ENCODE measurements at regions not wholly inside any gene's neighbourhood (a gene's known extent, or its start where the extent isn't known, plus 50 kb on each side); places are given as distances from the start of the nearest gene placed in this dataset.

- DNase-seq, result no peak
- Histone ChIP-seq H3K27me3 (no peaks in the 10 kb centered on the region), H3K4me1 (no peaks in the 10 kb centered on the region; the same call in 1 of the 2 replicates), H3K9me3 (no peaks in the 10 kb centered on the region), H3K4me3 (ENCODE audit: low read depth, low read length) (no peak overlapping the region), H3K36me3 (no peaks in the 10 kb centered on the region)
- no peak for TF ChIP-seq CTCF (IDR thresholded peaks at IDR 0.05; ENCODE audit: low read depth, low read length)
These were observed 354.1 kb upstream of the C1orf87 start for GRCh38 chr1:60427701-60428100.

GRCh38 chr1:60427194-60427593 lies 353.6 kb upstream of the C1orf87 start:
- no peaks in the 10 kb centered on the region for H3K9me3 ChIP-seq
- no peaks in the 10 kb centered on the region; the same call in 1 of the 2 replicates for H3K4me1 ChIP-seq
- no peak for TF ChIP-seq CTCF (IDR thresholded peaks at IDR 0.05; ENCODE audit: low read depth, low read length)
- no peaks in the 10 kb centered on the region for H3K27me3 ChIP-seq
- no peaks in the 10 kb centered on the region for H3K36me3 ChIP-seq
- H3K4me3 ChIP-seq (ENCODE audit: low read depth, low read length), result no peak overlapping the region
- no peak for DNase-seq

GRCh38 chr1:60425528-60425927 lies 352.0 kb upstream of the C1orf87 start:
- H3K4me1 ChIP-seq, result no peaks in the 10 kb centered on the region; the same call in 1 of the 2 replicates
- H3K27me3 ChIP-seq, result no peaks in the 10 kb centered on the region
- peak; percentile 58 for TF ChIP-seq CTCF (IDR thresholded peaks at IDR 0.05; ENCODE audit: low read depth, low read length)
- H3K4me3 ChIP-seq (ENCODE audit: low read depth, low read length), result no peak overlapping the region
- no peaks in the 10 kb centered on the region for H3K9me3 ChIP-seq
- no peak for DNase-seq
- no peaks in the 10 kb centered on the region for H3K36me3 ChIP-seq

GRCh38 chr1:60423146-60423780 lies 349.7 kb upstream of the C1orf87 start:
- Histone ChIP-seq H3K36me3 (no peaks in the 10 kb centered on the region), H3K27me3 (no peaks in the 10 kb centered on the region), H3K4me3 (ENCODE audit: low read depth, low read length) (no peak overlapping the region), H3K4me1 (no peaks in the 10 kb centered on the region; the same call in 1 of the 2 replicates), H3K9me3 (no peaks in the 10 kb centered on the region)
- no peak for DNase-seq
- no peak for TF ChIP-seq CTCF (IDR thresholded peaks at IDR 0.05; ENCODE audit: low read depth, low read length)

GRCh38 chr1:60421965-60422364 lies 348.4 kb upstream of the C1orf87 start:
- no peak for DNase-seq
- TF ChIP-seq CTCF (IDR thresholded peaks at IDR 0.05; ENCODE audit: low read depth, low read length), result no peak
- H3K9me3 ChIP-seq, result no peaks in the 10 kb centered on the region
- no peaks in the 10 kb centered on the region for H3K36me3 ChIP-seq
- no peak overlapping the region for H3K4me3 ChIP-seq (ENCODE audit: low read depth, low read length)
- no peaks in the 10 kb centered on the region for H3K4me1 ChIP-seq
- H3K27me3 ChIP-seq, result no peaks in the 10 kb centered on the region

- no peak for DNase-seq
- no peak for TF ChIP-seq CTCF (IDR thresholded peaks at IDR 0.05; ENCODE audit: low read depth, low read length)
- Histone ChIP-seq H3K36me3 (no peaks in the 10 kb centered on the region), H3K4me3 (ENCODE audit: low read depth, low read length) (no peak overlapping the region), H3K9me3 (no peaks in the 10 kb centered on the region), H3K4me1 (no peaks in the 10 kb centered on the region), H3K27me3 (no peaks in the 10 kb centered on the region)
These were observed 345.5 kb upstream of the C1orf87 start for GRCh38 chr1:60419023-60419422.
